Epithelial cell of prostate (primary cell): ENCODE measurements at regions not wholly inside any gene's neighbourhood (a gene's known extent, or its start where the extent isn't known, plus 50 kb on each side); places are given as distances from the start of the nearest gene placed in this dataset.
"Not testable (repeated sequence)": the region's sequence is repeated elsewhere in the genome, so short reads cannot be mapped to it uniquely, and the experiment has no call there.

Source experiments
- DNase-seq: peaks from one replicate; pipeline ENCODE4 v3.0.0-alpha.2; 2011; ENCODE audit warnings: low read depth, low spot score
- H3K27ac ChIP-seq: fragments of 450-650 bp; 2 replicates; pipeline ENCODE4 v1.5.1; 2017; ENCODE audit warnings: mild to moderate bottlenecking

DNA sequence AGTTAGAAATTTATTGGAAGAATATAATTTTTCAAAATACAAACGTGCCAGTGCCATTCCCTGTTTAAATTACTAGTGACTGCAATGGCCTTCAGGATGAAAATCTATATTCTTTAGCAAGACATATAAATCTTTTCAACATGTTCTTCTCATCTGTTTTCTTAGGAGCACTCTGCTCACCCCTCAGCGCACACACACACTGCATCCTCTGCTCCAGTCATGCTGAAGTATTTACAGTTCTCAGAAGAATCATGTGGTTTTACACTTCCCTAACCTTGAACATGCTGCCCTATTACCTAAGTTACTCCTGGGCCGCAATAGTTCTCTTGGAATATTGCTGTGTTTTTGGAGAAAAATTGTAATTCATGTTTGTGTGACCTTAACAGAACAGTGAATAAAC is 820.6 kb downstream of the CDH8 start:
- DNase-seq = no peak
- H3K27ac ChIP-seq = no peak overlapping the region

DNA sequence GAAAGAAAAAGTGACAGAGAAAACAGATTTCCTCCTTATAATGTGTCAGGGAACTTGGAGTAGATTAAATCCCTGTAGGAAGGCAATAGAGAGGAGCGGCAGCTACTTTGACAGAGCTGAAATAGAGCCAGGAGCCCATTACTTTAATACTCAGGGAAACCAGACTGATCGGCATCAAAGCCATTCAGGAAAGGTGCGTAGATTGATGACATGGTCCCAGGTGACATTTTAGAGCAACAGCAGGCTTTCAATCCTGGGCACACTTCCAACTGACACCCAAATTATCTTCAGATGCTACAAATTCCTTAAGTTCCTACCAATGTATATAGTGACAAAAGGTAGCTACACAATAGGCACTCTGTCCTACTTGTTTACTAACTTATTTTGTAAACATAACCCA is 821.5 kb downstream of the CDH8 start:
- H3K27ac ChIP-seq = no peak overlapping the region
- DNase-seq = no peak

DNA sequence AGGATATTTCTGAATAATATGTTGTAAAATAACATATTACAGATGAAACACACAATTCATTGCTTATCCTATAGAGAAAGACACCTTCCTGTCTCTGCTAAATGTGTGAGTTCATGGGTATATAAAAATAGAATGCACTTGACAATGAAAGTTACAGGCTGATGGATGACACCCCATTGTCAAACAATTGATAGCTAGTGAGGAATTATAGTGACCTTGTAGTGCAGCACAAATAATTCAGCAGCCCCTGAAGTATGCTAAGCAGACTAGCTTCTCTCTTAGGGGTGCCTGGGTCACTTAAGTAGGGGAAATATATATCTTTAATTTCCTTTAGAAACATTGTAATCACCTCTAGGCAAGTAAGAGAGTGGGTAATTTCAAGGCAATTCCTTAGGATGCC is 826.2 kb downstream of the CDH8 start:
- DNase-seq = no peak
- no peak overlapping the region for H3K27ac ChIP-seq

DNA sequence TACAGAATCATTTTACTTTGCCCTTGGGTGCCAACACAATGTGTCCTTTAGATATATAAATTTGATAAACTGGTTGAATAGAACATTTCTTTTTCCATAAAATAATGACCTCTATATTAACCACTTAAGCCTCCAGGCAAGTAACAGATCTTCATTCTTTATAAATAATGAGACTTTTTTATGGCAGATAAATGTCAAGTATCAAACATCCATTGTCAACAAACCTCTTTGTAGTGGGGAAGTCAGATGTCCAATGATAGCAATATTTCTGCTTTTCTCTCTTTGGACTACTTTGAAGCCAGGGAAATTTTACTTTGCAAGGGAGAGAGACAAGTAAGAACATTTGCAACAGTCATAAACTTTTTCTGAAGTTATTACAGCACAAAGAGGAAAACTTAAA is 841.2 kb downstream of the CDH8 start:
- H3K27ac ChIP-seq = no peak overlapping the region
- DNase-seq = no peak

DNA sequence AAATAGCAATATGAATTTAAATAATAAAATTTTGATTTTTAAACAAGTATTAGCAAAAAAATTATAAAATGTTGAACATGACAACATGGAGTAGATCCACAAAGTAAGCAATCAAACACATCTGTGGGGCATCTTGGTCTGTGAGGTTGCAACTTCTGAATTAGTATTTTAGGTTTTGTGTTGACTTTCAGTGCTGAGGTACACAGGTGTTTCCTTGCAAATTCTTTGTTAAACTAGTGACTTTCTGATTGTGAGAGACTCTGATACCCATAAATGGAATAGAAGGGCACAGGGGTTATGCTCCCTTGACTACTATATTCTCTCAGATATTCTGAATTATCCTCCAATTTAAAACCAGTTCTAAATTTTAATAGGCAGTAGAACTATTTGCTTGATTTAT is 841.7 kb downstream of the CDH8 start:
- H3K27ac ChIP-seq = no peak overlapping the region
- DNase-seq = no peak

DNA sequence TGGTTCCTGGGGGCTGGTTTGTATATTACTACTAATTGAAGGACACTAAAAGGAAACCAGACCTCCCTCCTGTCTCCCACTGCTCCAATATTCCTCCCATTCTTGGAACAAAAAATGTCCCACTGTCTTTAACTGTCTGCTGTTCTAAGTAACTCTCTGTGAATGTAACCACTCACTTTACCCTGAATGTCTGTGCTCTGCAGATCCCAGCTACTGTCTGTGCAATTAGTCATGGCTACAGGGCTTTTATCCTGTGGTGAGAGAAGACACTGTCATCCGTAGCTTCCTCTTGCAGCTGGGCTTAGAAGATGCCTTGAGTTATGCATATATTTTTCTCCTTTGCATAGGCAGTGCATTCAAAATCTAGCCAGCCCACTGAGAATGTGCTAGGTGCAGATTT is 853.8 kb downstream of the CDH8 start:
- DNase-seq = no peak
- no peak overlapping the region for H3K27ac ChIP-seq

DNA sequence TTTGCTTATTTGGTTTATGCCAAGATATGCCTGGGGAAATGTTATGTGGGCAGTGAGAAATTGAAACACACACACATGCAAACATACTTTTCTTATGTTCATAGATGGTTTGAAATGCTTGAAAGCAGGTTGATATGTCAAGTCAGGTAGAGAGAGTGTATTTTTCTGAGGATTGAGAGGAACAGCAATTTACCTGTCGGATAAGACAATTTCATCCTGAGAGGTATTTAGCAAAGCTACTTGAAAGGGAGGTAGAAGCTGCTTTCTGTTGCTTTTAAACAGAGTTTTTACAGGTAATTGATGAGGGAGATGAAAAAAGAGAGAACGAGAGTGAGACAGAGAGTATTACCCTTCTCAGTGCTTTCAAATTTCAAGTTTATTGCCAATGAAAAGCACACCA is 854.3 kb downstream of the CDH8 start:
- DNase-seq = no peak
- no peak overlapping the region for H3K27ac ChIP-seq

DNA sequence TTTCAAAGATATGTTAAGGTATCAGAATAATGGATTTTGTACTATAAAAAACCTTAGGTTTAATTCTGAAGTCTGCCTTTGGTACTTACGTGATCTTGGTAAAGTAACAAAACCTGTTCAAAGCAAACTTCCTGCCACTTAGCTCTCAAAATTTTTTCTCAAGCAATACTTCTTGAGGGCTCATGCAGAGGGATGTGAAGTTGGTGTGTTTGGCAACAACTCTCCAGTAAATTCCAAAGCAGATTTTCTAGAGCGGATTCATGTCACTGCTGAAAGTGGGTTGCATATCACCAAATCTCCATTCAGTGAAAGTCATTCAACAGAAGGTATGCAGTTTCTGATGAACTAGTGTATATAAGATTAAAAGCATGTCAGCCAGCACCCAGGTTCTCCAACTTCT is 856.7 kb downstream of the CDH8 start:
- no peak overlapping the region for H3K27ac ChIP-seq
- DNase-seq = no peak

DNA sequence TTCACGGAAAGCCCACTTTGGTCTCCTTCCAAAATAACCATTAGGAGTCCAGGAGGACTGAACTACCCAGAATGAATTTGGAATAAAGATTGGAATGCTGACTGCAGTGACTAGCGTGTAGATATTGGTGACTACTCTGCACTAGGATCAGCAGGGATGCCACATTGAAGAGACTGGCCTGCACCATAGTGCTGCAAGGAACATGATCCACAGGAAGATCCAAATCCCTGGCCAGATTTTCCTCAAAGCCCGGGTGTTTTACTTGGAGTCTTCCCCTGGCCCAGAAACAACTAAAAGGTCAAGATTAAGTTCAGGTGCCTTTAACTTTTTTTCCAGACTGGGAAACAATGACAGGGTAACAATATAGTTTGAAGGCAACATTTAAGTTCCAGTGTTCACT is 870.4 kb downstream of the CDH8 start:
- H3K27ac ChIP-seq = no peak overlapping the region
- no peak for DNase-seq

DNA sequence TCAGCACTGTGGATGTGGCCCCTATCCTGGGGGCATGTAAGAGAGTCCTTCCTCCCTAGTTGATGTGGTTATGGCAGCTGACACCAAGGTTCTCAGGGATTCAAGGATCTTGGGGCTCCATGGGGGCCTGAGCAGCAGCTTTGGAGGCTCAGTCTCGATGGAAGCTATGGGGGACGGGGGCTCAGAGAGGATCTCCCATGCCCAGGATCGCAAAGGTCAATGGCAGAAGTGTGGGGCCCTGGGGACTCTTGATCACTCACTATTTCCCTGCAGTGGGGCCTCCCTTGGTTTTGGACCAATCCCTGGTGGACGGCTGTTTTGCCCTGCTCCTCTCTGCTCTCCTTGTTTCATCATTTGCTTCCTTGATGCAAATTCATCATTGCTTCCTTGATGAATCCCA is 885.9 kb downstream of the CDH8 start:
- no peak for DNase-seq

DNA sequence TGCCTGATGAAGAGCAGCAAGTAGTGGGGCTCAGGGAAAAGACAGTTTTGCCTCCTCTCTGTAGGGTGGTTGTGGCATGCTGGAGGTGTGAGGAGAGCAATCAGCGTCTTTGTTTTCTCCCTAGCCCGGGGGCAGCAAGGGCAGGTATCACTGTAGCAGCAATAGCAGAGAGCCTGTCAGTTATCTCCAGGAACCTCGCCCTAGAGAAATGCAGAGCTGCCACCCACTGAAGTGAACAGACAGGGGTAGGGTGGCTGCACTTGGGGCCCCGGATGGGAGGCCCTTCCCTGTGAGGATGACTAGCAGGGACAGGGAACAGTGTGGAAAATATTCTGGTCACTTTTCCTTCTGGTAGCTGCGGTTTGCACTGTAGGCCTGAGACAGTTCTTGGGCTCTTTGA is 886.5 kb downstream of the CDH8 start:
- no peak for DNase-seq
- no peak overlapping the region for H3K27ac ChIP-seq

More for the DNA sequence above, 885.9 kb downstream of the CDH8 start:
- no peak overlapping the region for H3K27ac ChIP-seq

DNA sequence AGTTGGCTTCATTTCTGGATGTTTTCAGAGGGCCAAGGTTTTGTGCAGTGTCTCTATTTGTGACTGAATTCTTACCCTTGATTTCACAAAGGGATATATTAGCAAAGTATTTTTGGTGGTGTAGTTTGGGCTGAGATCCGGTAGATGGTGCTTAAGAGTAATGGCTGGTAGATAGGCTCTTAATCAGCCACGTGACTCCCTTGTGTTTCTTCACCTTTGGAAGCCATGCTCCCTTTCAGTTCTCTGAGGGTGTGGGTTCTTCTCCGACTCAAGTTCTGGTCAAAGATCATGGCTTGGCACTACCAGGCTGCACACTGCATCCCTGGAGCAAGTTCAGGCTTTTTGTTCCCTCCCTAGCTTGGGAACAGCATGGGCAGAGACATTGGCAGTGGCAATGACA is 887.3 kb downstream of the CDH8 start:
- DNase-seq = no peak
- H3K27ac ChIP-seq = no peak overlapping the region

DNA sequence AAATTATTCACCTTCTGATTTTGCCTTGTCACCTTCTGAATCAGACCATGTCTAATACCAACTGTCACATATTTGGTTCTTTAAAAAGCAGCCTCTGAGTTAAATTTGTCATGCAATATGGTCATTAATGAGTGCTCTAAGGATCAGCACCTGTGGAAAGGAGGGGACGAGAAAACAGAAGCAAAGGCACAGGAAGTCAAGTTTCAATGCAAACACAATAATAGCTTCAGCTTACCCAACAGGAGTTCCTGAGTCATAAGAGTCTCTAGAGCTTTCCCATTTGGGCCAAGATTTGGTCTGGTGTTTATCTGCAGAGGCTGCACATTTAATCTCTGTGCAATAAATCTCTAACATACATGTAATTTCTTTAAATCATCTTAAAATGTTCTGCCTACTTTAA is 889.8 kb downstream of the CDH8 start:
- H3K27ac ChIP-seq = no peak overlapping the region
- DNase-seq = no peak

DNA sequence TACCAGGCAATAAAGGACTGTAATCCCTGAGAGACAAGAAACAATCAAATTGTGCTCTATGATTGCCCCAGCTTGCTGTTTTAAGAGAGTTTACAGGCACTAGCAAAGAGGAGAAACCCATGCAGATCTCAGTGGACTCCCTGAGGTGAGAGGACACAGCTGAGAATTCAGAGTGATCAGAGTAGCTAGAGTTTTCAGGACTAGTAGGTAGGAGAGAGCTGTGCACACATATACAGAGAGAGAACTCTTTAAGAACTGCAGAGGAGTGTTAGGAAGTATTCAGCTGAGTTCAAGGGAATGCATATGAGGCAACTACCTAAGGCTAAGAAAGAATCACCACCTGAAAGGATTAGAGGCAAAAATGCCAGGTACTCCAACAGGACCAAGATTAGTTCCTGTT is 904.8 kb downstream of the CDH8 start:
- no peak for DNase-seq
- H3K27ac ChIP-seq = no peak overlapping the region

DNA sequence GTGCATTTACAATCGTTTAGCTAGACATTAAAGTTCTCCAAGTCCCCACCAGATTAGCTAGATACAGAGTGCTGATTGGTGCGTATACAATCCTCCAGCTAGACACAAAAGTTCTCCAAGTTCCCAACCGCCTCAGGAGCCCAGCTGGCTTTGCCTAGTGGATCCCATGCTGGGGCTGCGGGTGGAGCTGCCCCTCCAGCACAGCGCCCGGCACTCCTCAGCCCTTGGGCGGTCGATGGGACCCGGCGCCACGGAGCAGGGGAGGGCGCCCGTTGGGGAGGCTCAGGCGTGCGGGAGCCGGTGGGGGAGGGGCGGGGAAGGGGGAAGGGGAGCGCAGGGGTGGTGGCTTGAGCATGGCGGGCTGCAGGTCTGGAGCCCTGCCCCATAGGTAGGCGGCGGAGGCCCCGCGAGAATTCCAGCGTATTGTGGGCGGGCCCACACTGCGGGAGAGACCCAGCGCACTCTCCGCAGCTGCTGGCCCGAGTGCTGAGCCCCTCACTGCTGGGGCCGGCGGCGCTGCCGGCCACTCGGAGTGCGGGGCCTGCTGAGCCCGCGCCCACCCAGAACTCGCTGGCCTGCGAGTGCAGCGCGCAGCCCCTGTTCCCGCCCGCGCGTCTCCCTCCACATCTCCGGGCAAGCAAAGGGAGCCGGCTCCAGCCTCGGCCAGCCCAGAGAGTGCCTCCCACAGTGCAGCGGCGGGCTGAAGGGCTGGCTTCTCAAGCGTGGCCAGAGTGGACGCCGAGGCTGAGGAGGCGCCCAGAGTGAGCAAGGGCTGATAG is 907.5 kb downstream of the CDH8 start:
- no peak overlapping the region for H3K27ac ChIP-seq
- no peak for DNase-seq

DNA sequence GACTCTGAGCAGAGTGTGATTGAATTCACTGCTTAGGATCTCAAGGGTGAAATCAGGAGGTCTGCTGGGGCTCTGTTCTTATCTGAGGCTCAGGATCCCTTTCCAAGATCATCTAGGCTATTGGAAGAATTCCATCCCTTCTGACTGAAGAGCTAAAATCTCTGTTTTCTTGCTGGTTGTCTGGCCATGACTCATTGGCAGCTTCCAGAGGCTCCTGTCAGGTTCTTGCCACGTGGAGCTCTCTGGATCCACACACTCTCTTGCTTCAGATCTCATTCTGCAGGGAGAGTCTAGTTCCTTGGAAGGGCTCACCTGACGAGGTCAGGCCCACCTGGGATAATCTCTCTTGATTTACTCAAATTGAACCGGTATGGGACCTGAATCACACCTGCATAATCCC is 930.7 kb downstream of the CDH8 start:
- H3K27ac ChIP-seq = no peak overlapping the region
- no peak for DNase-seq

DNA sequence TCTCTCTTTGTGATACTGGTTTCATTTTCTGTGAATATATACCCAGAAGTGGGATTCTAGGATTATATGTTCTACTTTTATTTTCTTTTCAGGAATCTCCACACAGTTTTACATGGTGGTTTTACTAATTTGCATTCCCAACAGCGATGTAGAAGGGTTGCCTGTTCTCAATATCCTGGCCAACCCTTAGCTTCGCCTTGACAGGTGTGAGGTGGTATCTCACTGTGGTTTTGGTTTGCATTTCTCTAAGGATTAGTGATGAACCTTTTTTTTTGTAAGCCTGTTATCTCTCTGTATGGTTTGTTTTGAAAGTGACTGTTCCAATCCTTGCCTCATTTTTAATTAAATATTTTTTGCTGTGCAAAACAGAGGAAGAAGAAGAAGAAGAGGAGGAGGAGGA is 937.7 kb downstream of the CDH8 start:
- DNase-seq = no peak
- H3K27ac ChIP-seq = no peak overlapping the region

DNA sequence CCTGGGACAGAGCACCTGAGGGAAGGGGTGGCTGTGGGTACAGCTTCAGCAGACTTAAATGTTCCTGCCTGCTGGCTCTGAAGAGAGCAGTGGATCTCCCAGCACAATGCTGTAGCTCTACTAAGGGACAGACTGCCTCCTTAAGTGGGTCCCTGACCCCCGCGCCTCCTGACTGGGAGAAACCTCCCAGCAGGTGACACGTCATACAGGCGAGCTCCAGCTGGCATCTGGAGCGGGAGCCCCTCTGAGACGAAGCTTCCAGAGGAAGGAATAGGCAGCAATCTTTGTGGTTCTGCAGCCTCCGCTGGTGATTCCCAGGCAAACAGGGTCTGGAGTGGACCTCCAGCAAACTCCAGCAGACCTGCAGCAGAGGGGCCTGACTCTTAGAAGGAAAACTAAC is 944.9 kb downstream of the CDH8 start:
- DNase-seq, H3K27ac ChIP-seq: not testable (repeated sequence)

DNA sequence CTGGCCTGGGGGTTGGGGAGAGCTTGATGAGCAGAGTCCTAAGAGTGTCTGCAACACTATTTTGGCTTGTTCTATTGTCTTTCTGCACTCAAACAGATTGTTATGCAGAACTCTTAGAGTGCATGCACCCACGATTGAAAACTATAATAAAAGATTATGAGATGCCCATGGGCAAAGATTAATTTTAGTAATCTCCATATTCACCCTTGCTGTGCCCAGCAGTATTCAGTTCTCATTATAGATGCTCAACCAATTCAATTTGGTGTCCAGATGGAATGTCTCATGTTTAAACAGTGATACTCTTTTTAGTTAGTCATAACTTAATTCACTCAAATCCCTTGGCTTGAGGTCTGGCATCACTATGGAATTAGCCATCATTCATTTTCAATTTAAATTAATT is 952.5 kb downstream of the CDH8 start:
- H3K27ac ChIP-seq = no peak overlapping the region
- no peak for DNase-seq

DNA sequence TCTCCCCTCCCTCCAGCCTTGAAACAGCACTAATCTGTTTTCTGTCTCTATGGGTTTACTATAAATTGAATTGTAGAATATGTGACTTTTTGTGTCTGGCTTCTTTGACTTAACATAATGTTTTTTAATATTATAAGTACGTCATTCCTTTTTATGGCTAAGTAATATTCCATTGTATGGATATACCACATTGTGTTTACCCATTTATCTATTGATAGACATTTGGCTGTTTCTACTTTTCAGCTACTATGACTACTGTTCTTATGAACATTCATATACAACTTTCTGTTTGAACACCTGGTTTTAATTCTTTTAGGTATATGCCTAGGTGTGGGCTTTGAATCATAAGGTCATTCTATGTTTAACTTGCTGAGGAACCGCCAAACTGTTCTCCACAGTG is 961.9 kb downstream of the CDH8 start:
- no peak overlapping the region for H3K27ac ChIP-seq
- no peak for DNase-seq

DNA sequence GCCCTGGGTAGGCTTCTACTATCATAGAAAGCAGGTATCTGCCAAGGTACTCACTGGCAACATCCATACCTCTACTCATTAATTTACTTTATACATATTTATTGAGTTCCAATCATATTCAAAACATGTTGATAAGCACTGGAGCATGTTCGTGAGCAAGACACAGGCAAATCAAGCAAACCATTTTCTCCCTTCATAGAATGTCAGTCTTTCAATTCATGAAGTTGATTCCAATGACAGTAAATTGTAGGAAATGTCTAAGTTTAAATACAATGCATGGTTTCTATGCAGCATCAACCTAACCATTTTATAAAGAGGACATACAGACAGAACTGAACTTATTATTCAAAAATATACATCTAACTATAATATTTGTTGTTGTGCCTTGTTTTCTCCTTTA is 978.6 kb downstream of the CDH8 start:
- DNase-seq = no peak
- no peak overlapping the region for H3K27ac ChIP-seq

DNA sequence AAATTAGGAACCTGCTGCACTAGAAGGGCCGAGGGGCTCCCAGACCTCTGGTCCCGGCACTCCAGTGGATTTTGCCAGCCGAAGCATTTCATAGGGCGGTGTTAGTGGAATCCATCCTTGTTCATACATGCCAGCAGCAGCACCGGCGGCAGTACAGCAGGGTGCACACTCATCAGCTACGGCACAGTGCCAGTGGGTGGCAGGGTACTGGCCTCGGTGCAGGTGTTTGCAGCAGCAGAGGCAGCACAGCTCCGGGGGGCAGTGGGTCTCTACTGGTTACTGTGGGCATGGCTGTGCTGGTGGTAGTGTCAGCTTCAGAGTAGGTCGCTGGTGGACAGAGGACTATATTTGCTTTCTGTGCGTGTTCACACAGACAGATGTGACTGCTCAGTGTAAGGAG is 985.7 kb downstream of the CDH8 start:
- no peak overlapping the region for H3K27ac ChIP-seq
- DNase-seq = no peak

DNA sequence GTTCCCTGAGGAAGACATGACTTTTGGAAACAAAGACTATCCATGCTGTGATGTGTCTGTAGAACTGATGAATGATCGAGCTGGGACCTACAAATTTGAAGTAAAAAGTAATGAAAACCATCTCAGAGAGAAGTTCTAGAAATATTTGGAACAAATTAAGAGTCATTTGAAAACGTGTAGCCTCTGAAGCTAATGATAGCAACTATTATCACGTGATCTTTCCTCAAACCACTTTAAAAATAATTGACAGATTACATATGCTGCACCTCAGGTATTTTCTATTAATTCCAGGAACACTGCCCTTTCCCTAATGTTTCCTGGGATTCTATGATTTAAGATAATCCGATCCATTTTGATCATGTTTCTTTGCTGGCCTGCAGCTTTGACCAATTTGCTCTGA is 990.3 kb downstream of the CDH8 start:
- no peak for DNase-seq
- no peak overlapping the region for H3K27ac ChIP-seq
